Stimulated activated naive CD8-positive, alpha-beta T cell treated with anti-CD3 and anti-CD28 coated beads, Interleukin-15, Interleukin-2, amounts not matched to agents 100 ng/mL and 50 ng/mL, for 24 hours (primary cell): ENCODE measurements at regions not wholly inside any gene's neighbourhood (a gene's known extent, or its start where the extent isn't known, plus 50 kb on each side); places are given as distances from the start of the nearest gene placed in this dataset.

Source experiments
- H3K27ac Mint-ChIP-seq: one replicate; pipeline ENCODE4 v1.8.0; 2021; ENCODE audit warnings: mild to moderate bottlenecking, mixed read lengths
- H3K27me3 Mint-ChIP-seq: one replicate; pipeline ENCODE4 v1.8.0; 2021; ENCODE audit warnings: mixed read lengths
- H3K36me3 Mint-ChIP-seq: one replicate; pipeline ENCODE4 v1.8.0; 2021; ENCODE audit warnings: low read depth, mixed read lengths
- H3K4me1 Mint-ChIP-seq: one replicate; pipeline ENCODE4 v1.8.0; 2021; ENCODE audit warnings: low read depth, mixed read lengths
- H3K4me3 Mint-ChIP-seq: one replicate; pipeline ENCODE4 v1.8.0; 2021; ENCODE audit warnings: mild to moderate bottlenecking, mixed read lengths
- H3K9me3 Mint-ChIP-seq: one replicate; pipeline ENCODE4 v1.8.0; 2021; ENCODE audit warnings: mixed read lengths

DNA sequence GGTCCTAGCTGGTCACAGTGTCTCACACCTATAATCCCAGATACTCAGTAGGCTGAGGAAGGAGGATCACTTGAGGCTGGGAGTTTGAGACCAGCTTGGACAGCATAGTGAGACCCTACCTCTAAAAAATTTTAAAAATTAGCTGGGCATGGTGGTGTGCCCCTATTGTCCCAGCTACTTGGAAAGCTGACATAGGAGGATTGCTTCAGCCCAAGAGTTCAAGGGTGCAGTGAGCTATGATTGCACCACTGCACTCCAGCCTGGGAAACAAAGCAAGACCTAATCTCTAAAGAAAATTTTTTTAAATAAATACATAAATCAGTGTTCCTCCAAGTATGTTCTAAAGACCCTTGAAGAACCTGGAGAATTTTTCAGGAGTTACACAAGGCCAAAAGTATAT lies 50.6 kb upstream of the GNAO1 start:
- Mint-ChIP-seq H3K36me3 (no peaks in the 10 kb centered on the region), H3K4me1 (peaks cover 6% of the 10 kb centered on the region), H3K27me3 (peaks cover 39% of the 10 kb centered on the region), H3K4me3 (no peak overlapping the region), H3K9me3 (no peaks in the 10 kb centered on the region), H3K27ac (no peak overlapping the region)

DNA sequence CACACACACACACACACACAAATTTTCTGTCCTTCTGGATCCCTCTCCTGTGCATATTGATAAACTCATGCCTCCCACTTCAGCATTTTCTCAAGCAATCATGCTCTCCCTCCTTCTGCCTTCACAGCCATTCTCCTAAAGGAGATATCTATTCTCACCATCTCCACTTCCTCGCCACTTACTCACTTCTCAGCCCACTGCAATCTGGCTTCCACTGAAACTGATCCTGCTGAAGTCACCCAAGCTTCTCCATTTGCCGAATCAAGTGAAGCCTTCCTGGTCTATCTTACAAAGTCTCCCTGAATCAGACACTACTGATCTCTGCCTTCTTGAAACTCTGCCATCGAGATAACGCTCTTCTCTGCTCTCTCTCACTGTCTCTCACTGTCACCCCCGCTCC lies 54.0 kb upstream of the GNAO1 start:
- Mint-ChIP-seq H3K4me1 (peaks cover 6% of the 10 kb centered on the region), H3K4me3 (no peak overlapping the region), H3K27ac (no peak overlapping the region), H3K9me3 (no peaks in the 10 kb centered on the region), H3K36me3 (no peaks in the 10 kb centered on the region), H3K27me3 (peaks cover 24% of the 10 kb centered on the region)

DNA sequence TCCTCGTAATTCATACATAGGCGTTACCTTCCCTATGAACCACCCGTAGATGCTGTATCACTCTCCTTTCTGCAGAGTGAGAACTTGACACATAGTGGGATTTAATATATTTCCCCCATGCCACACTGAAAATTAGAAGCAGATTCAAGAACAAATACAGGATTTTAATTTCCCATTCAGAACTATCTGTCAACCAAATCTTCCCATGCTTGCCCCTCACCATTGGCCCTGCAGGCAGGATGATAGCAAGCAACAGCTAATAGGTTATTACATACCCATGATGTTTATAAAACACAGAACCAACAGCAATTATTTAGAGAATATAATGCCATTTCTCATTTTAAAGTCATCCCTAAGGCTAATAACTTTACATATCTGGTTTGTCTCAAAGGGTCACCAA lies 55.0 kb upstream of the GNAO1 start:
- H3K4me1 Mint-ChIP-seq = peaks cover 6% of the 10 kb centered on the region
- H3K4me3 Mint-ChIP-seq = no peak overlapping the region
- peaks cover 32% of the 10 kb centered on the region for H3K27me3 Mint-ChIP-seq

DNA sequence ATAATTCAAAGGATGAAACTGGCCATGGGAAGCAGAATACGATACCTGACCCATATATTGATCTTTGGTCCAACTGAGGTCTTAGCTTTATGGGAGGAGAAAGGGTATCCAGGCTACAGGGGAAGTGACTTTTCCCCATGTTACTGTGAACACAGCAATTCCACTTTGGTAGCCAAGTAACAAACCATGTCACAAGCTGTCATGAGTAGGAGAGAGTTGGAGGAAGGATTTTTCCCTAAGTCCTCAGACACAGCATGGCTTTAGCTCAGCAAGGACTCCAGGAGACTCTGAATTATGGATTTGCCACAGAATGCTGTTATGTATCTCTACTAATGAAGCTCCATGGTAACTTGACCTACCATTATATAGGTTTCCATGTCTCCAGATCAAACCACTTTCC lies 56.5 kb upstream of the GNAO1 start:
- H3K9me3 Mint-ChIP-seq = no peaks in the 10 kb centered on the region
- H3K4me3 Mint-ChIP-seq = no peak overlapping the region
- no peak overlapping the region for H3K27ac Mint-ChIP-seq
- H3K4me1 Mint-ChIP-seq = peaks cover 6% of the 10 kb centered on the region
- no peaks in the 10 kb centered on the region for H3K36me3 Mint-ChIP-seq
- peaks cover 40% of the 10 kb centered on the region for H3K27me3 Mint-ChIP-seq

More for the DNA sequence above, 55.0 kb upstream of the GNAO1 start:
- H3K9me3 Mint-ChIP-seq = no peaks in the 10 kb centered on the region
- no peak overlapping the region for H3K27ac Mint-ChIP-seq
- no peaks in the 10 kb centered on the region for H3K36me3 Mint-ChIP-seq

DNA sequence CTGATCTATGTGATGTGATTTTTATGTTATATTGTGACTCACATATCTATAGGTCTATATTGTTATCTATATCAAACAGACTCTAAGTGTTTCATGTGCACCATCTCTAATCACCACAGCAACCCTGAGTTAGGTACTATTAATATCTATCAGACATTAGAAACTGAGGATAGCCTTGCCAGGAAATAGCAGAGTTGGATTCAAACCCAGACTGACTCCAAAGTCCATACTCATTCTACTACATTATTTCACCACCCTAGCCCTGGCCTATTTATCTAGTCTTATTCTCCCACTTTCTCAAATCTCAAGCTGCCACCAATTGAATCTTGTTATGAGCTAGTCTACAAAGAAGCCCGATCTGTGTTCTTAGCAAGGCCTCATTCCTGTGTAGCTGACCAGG lies 65.4 kb upstream of the GNAO1 start:
- Mint-ChIP-seq H3K27me3 (peaks cover 44% of the 10 kb centered on the region), H3K27ac (no peak overlapping the region), H3K9me3 (no peaks in the 10 kb centered on the region), H3K4me1 (no peaks in the 10 kb centered on the region), H3K36me3 (no peaks in the 10 kb centered on the region), H3K4me3 (no peak overlapping the region)

DNA sequence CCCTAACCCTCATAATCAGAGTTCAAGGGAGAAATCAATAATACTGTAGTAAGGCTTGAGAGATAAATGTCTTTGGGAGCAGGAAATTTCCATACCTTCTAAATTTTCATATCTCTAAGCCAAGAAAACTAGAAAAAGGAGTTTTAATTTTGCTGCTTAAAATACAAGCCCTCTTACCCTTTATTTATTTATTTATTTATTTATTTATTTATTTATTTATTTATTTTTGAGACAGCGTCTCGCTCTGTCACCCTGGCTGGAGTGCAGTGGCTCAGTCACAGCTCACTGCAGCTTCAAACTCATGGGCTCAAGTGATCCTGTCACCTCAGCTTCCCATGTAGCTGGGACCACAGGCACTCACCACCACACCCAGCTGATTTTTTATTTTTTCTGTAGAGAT lies 69.0 kb upstream of the GNAO1 start:
- no peaks in the 10 kb centered on the region for H3K4me1 Mint-ChIP-seq
- no peak overlapping the region for H3K27ac Mint-ChIP-seq
- no peaks in the 10 kb centered on the region for H3K9me3 Mint-ChIP-seq
- peaks cover 34% of the 10 kb centered on the region for H3K27me3 Mint-ChIP-seq
- H3K36me3 Mint-ChIP-seq = no peaks in the 10 kb centered on the region
- H3K4me3 Mint-ChIP-seq = no peak overlapping the region

DNA sequence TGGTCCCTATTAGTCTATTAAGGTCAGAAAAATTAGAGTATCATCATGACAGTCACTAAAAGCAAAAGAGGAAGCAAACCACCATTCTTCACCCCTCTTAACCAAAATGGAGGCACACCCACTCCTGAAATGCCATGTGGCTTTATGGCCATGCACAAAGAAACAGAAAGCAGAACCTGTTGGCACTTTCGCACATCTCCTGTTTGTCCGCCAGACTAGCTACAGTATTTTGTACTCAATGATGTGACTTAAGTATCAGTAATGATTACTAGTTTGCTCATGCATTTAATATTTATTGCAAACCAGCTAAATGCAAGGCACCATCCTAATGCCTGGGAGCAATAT lies 70.2 kb upstream of the GNAO1 start:
- Mint-ChIP-seq H3K4me3 (no peak overlapping the region), H3K9me3 (no peaks in the 10 kb centered on the region), H3K4me1 (no peaks in the 10 kb centered on the region), H3K27ac (no peak overlapping the region), H3K36me3 (no peaks in the 10 kb centered on the region), H3K27me3 (peaks cover 29% of the 10 kb centered on the region)

DNA sequence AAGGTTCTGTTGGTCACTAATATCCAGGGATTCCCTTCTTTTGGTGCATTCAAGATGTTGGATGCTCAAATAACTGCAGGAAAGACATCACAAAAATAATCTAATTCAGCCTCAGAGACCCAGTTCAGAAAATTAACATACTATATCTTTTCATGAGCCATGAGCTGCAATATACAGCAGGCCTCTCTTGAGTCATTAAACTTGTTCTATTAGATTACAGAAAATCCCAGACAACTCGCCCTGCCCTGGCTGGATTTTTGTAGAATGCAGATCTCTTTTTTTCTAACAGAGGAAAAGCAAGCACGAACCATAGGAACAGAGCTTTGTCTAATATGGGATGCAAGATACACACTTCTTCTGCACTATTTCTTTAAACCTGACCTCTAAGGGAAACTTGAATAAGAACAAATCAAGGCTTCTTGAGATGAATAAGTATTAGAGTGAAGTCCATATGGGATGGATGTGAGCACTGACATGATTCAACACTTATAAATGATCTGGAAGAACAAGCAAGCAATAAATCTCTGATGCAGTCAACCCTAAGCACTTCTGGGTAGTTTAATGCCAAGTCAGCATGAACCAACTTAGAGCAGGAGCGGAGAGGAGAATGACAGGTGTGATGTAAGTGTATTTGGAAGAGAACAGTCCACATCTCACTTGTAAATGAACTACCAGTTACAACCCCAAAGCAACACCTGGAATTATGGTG lies 70.7 kb upstream of the GNAO1 start:
- Mint-ChIP-seq H3K9me3 (no peaks in the 10 kb centered on the region), H3K4me3 (no peak overlapping the region), H3K27me3 (peaks cover 30% of the 10 kb centered on the region), H3K27ac (no peak overlapping the region), H3K36me3 (no peaks in the 10 kb centered on the region), H3K4me1 (no peaks in the 10 kb centered on the region)

DNA sequence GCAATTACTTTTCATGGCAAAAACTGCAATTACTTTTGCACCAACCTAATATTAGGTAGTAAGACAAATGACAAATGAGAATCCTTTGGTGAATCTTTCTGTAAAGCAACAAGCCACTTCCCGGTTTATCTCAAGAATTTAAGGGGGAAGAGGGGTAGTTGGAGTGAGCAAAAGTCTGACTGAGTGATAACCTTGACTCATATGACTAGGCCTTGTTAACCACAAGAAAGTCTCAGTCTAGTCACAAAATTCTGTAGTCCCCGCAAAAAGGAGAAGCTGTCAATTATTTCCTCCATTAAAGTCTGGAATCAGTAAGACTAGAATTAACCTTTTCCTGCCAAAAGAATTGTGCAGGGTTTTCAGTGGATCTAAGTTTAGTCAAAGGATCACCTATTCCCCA lies 72.2 kb upstream of the GNAO1 start:
- Mint-ChIP-seq H3K4me3 (no peak overlapping the region), H3K27ac (no peak overlapping the region), H3K9me3 (no peaks in the 10 kb centered on the region), H3K36me3 (no peaks in the 10 kb centered on the region), H3K27me3 (peaks cover 20% of the 10 kb centered on the region), H3K4me1 (no peaks in the 10 kb centered on the region)

DNA sequence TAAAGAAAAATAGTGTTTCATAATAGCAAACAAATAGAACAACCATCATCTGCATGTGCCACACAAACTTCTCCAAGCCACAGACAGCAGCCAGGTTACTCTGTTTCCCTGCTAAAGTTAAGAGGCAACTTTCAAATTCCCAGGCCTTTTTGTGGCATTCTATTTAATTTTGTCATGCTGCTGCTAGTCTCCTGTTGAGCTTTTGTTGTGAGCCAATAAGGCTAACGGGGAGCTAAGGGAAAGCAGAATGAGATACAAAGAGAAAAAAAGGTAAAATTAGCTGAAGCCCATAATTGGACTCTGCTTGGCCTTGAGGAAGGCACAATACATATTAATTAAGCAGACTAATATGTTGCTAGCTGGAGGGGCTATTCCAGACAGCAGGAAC lies 74.7 kb upstream of the GNAO1 start:
- no peaks in the 10 kb centered on the region for H3K9me3 Mint-ChIP-seq
- H3K27ac Mint-ChIP-seq = no peak overlapping the region
- no peaks in the 10 kb centered on the region for H3K36me3 Mint-ChIP-seq
- H3K4me1 Mint-ChIP-seq = no peaks in the 10 kb centered on the region
- H3K4me3 Mint-ChIP-seq = no peak overlapping the region
- peaks cover 19% of the 10 kb centered on the region for H3K27me3 Mint-ChIP-seq

DNA sequence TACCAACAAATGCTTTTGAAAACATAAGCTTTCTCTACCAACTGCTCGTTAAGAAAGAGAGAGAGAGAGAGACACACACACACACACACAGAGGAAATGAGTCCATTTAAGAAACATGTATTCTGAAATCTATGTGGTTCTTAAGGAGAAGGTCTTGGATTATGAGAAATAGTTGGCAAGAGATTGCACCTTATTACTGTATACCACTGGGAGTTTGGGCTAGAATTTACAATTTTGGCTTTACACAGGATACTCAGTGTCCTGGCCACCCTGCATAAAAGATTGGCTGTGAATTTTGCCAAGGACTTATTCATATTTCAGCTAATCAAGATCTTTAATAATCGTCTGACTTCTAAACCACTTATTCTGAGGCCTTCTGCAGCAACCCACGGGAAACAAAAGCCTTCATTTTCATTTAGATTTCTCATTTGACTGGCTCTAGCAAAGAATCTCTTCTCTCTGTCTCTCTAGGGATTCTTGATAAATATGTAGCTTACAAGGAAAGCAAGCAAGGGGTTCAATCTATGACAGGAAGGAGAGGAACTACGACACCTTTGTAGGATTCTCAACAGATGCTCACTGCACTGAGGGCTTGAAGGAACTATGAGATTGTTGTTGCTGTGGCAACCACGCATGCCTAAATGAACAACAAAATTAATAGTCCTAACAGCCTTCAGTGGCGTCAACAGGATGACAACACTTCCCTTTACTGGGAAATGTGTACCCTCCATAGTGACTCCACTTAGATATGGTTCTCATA lies 75.3 kb upstream of the GNAO1 start:
- Mint-ChIP-seq H3K27me3 (peaks cover 19% of the 10 kb centered on the region), H3K4me1 (no peaks in the 10 kb centered on the region), H3K9me3 (no peaks in the 10 kb centered on the region), H3K36me3 (no peaks in the 10 kb centered on the region), H3K4me3 (no peak overlapping the region), H3K27ac (no peak overlapping the region)

DNA sequence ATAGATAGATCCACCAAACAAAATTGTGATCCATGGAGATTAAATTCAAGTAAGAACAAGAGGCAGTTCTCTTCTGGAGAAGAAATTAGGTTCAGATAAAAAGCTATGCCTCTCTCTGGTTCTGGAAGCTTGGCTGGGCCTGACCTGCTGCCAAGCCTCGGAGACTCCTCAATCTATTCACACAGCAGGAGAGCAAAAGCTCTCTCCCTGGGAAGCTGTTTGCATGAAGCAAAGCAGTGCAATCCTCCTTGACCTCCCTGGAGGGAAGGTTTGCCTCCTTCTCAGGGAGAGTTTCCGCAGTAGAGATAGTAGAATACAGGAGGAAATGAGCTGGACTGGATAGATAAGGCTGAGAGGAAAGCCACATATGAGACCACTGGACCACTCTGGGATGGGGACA lies 78.1 kb upstream of the GNAO1 start:
- Mint-ChIP-seq H3K27ac (no peak overlapping the region), H3K9me3 (no peaks in the 10 kb centered on the region), H3K36me3 (no peaks in the 10 kb centered on the region), H3K4me3 (no peak overlapping the region), H3K4me1 (no peaks in the 10 kb centered on the region), H3K27me3 (peaks cover 19% of the 10 kb centered on the region)

DNA sequence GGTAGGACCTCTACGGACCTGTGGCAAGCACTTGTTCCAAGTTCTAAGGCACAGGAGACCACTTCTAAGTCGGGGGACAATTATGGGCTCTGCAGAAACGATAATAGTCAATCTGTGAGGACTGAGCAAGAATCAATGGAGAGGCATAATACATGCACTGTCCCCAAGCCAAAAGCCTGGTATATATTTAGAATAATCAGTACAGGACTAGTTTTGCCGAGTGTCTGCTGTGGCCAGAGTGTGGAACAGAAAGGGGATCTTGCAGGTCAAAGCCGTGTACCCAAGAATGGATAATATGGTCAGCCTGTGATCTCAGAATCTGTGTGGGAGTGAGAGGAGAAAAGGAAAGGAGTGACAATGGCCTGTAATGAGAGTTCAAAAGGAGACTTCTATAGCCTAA lies 80.2 kb upstream of the GNAO1 start:
- Mint-ChIP-seq H3K9me3 (no peaks in the 10 kb centered on the region), H3K36me3 (no peaks in the 10 kb centered on the region), H3K4me3 (no peak overlapping the region), H3K27ac (no peak overlapping the region), H3K27me3 (peaks cover 20% of the 10 kb centered on the region), H3K4me1 (no peaks in the 10 kb centered on the region)

DNA sequence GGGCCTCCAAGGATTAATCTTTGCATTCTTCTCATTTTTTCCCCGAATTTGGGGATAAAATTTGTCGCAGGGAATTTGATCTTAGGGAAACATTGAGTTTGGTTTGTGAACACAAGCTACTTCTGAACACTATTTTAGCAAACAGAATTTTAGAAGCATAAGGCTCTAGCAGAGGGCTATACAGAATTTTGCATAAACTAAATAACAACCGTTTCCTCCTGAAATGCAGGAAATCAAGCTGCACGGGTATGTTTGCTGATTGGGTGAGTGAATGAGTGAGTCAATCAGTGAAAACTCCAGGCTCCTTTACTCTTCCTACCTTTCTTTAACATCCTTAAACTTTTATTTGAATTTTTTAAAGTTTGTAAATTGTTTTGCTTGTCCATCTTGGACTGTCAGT lies 81.3 kb upstream of the GNAO1 start:
- H3K4me1 Mint-ChIP-seq = no peaks in the 10 kb centered on the region
- H3K27ac Mint-ChIP-seq = no peak overlapping the region
- no peaks in the 10 kb centered on the region for H3K36me3 Mint-ChIP-seq
- no peaks in the 10 kb centered on the region for H3K9me3 Mint-ChIP-seq
- peaks cover 23% of the 10 kb centered on the region for H3K27me3 Mint-ChIP-seq
- no peak overlapping the region for H3K4me3 Mint-ChIP-seq

DNA sequence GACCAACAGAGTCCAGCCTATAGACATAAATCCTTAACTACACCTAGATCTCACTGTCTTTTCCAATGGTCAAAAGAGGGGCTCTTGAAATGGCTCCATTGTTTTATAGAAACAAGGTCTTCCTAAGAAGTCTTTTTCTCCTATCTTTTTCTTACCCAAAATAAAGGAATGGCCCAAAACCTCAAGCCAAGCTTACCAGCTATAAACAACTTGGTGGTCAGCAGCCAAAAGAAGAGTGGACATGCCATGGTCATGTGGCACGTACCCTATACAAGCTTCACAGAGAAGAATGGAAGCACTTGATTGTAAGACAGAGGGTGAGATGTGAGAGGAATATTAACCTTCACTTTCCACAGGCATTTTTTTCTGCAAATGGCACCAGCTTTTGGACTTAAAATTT lies 82.1 kb upstream of the GNAO1 start:
- Mint-ChIP-seq H3K4me3 (no peak overlapping the region), H3K27ac (no peak overlapping the region), H3K9me3 (no peaks in the 10 kb centered on the region), H3K36me3 (no peaks in the 10 kb centered on the region), H3K27me3 (peaks cover 24% of the 10 kb centered on the region), H3K4me1 (no peaks in the 10 kb centered on the region)

DNA sequence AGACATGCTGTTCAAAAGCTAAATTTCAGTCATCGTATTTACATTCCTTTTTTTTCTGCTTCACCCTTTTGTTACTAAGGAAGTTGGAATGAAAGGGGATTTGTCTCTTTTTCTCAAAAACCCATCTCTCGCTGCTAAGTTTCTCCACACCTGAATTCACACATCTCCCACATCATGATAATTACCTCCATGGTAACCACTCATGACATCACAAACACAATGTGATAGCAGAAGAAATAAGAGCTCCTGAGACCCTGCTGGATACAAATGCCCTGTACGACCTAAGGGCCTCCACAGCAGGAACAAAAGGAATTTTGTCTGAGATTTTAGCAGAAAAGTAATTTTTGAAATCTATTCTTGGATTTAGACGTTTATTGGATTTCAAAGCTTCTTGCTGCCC lies 82.6 kb upstream of the GNAO1 start:
- no peaks in the 10 kb centered on the region for H3K9me3 Mint-ChIP-seq
- peaks cover 24% of the 10 kb centered on the region for H3K27me3 Mint-ChIP-seq
- no peak overlapping the region for H3K27ac Mint-ChIP-seq
- no peaks in the 10 kb centered on the region for H3K36me3 Mint-ChIP-seq
- no peak overlapping the region for H3K4me3 Mint-ChIP-seq
- H3K4me1 Mint-ChIP-seq = no peaks in the 10 kb centered on the region
